Osteocyte (in vitro differentiated cells): ENCODE measurements at regions not wholly inside any gene's neighbourhood (a gene's known extent, or its start where the extent isn't known, plus 50 kb on each side); places are given as distances from the start of the nearest gene placed in this dataset.

Experiments used
- DNase-seq: peaks from one replicate; pipeline ENCODE4 v3.0.0; 2021; ENCODE audit warnings: mixed read lengths; ENCODE audit not compliant: unreplicated experiment; ENCODE audit errors: extremely low spot score
- H3K27ac Mint-ChIP-seq: one replicate; pipeline ENCODE4 v1.8.0; 2021; ENCODE audit warnings: mild to moderate bottlenecking, mixed read lengths; ENCODE audit not compliant: unreplicated experiment
- H3K27me3 Mint-ChIP-seq: one replicate; pipeline ENCODE4 v1.8.0; 2021; ENCODE audit warnings: mixed read lengths; ENCODE audit not compliant: unreplicated experiment
- H3K36me3 Mint-ChIP-seq: one replicate; pipeline ENCODE4 v1.8.0; 2021; ENCODE audit warnings: mixed read lengths; ENCODE audit not compliant: unreplicated experiment
- H3K4me1 Mint-ChIP-seq: one replicate; pipeline ENCODE4 v1.8.0; 2021; ENCODE audit warnings: mixed read lengths; ENCODE audit not compliant: unreplicated experiment
- H3K4me3 Mint-ChIP-seq: one replicate; pipeline ENCODE4 v1.8.0; 2021; ENCODE audit warnings: mild to moderate bottlenecking, moderate library complexity, mixed read lengths; ENCODE audit not compliant: unreplicated experiment
- H3K9me3 Mint-ChIP-seq: one replicate; pipeline ENCODE4 v1.8.0; 2021; ENCODE audit warnings: mixed read lengths; ENCODE audit not compliant: unreplicated experiment
- TF ChIP-seq, protein P1 (sequence below): fragments of 200-600 bp; sonication (generic); IDR thresholded peaks from 2 replicates; pipeline ENCODE4 v1.5.0; 2021; ENCODE audit warnings: antibody characterized with exemption, mild to moderate bottlenecking, moderate library complexity

DNA sequence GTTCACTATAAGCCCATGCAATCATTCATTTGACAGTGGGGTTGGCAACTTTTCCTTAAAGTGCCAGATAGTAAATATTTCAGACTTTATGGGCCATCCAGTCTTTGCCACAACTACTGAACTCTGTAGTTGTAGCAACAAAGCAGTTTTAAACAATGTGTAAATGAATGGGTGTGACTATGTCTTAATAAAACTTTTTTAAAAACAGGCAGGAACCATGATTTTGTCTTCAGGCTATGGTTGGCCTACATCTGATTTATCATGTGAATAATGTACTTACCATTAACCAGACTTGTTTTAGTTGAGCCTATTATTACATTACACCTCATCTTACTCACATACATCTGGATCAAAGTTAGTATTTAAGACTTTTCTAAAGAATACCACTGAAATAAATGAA, 361.6 kb downstream of the GABRG2 start:
- DNase-seq, result no peak
- H3K4me3 Mint-ChIP-seq, result no peak overlapping the region
- no peaks in the 10 kb centered on the region for H3K27me3 Mint-ChIP-seq
- no peaks in the 10 kb centered on the region for H3K36me3 Mint-ChIP-seq
- H3K4me1 Mint-ChIP-seq, result no peaks in the 10 kb centered on the region
- H3K27ac Mint-ChIP-seq, result no peak overlapping the region
- TF ChIP-seq, protein P1, sequence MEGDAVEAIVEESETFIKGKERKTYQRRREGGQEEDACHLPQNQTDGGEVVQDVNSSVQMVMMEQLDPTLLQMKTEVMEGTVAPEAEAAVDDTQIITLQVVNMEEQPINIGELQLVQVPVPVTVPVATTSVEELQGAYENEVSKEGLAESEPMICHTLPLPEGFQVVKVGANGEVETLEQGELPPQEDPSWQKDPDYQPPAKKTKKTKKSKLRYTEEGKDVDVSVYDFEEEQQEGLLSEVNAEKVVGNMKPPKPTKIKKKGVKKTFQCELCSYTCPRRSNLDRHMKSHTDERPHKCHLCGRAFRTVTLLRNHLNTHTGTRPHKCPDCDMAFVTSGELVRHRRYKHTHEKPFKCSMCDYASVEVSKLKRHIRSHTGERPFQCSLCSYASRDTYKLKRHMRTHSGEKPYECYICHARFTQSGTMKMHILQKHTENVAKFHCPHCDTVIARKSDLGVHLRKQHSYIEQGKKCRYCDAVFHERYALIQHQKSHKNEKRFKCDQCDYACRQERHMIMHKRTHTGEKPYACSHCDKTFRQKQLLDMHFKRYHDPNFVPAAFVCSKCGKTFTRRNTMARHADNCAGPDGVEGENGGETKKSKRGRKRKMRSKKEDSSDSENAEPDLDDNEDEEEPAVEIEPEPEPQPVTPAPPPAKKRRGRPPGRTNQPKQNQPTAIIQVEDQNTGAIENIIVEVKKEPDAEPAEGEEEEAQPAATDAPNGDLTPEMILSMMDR, result no peak
- H3K9me3 Mint-ChIP-seq, result peaks cover 10% of the 10 kb centered on the region

DNA sequence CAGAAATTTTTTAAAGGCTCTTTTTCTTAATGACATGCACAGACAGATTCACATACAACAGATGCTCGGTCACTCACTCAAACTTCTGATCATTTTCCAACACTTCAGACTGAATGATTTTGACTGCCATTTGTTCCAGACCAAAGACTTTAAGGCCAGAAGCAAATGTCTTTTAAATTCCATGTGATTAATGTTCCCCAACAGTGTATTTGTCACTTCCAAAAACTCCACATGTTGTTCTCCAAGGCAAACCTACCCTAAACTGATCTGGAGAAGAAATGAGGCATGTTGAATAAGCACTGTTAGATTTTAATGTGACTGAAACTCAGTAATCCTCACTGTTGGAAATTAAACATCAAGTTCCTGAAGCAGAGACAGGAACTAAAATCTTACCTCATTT, 366.7 kb downstream of the GABRG2 start:
- H3K27ac Mint-ChIP-seq, result no peak overlapping the region
- H3K4me1 Mint-ChIP-seq, result no peaks in the 10 kb centered on the region
- peaks cover 13% of the 10 kb centered on the region for H3K9me3 Mint-ChIP-seq
- TF ChIP-seq, protein P1, result no peak
- H3K4me3 Mint-ChIP-seq, result no peak overlapping the region
- no peaks in the 10 kb centered on the region for H3K27me3 Mint-ChIP-seq
- no peak for DNase-seq
- H3K36me3 Mint-ChIP-seq, result no peaks in the 10 kb centered on the region

DNA sequence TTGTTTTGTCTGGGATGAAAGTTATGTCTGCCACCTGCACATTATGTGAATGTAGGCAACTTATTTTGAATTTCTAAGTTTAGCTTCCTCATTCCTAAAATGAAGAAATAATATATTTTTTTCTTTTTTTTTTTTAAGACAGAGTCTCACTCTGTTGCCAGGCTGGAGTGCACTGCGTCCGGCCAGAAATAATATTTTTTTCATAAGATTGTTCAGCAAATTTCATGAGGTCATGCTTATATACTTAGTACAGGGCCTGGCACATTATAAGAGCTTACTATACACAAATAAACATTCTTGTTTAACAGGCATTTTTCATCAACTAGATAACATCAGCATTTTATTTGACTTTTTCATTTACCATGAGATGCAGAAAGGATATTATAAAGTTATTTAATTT, 368.5 kb downstream of the GABRG2 start:
- TF ChIP-seq, protein P1, result no peak
- H3K36me3 Mint-ChIP-seq, result no peaks in the 10 kb centered on the region
- peaks cover 12% of the 10 kb centered on the region for H3K9me3 Mint-ChIP-seq
- H3K27me3 Mint-ChIP-seq, result no peaks in the 10 kb centered on the region
- no peak overlapping the region for H3K27ac Mint-ChIP-seq
- H3K4me3 Mint-ChIP-seq, result no peak overlapping the region
- H3K4me1 Mint-ChIP-seq, result no peaks in the 10 kb centered on the region
- DNase-seq, result no peak

DNA sequence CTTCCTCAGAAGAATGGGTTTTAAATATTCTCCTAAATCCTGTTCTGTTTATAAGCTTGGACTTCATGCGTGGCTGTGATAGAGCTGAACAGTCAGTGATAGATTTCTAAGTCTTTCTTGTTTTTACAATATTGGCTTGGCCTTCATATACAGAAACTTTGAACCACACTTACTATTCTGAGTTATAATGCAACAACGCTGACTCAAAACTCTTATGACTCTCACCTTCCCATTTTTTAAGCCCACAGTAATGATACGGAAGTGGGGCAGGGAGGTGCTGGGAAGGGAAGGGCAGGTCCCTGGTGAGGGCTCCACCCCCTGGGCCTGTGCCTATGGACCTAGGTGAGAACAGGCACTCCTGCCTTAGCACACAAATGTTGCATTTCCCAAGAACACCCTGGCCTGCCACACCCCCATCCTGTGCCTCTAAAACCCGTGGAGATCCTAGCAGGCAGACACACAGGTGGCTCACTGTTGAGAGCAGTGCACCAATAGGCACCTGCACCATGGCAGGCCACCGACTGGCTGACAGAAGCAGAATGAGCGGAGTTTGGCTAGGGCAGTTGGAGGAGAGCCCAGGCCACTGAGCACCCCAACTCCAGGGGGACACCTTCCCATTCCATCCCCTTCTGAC, 376.7 kb downstream of the GABRG2 start:
- TF ChIP-seq, protein P1, result no peak
- H3K27me3 Mint-ChIP-seq, result no peaks in the 10 kb centered on the region
- no peak overlapping the region for H3K27ac Mint-ChIP-seq
- H3K36me3 Mint-ChIP-seq, result no peaks in the 10 kb centered on the region
- DNase-seq, result no peak
- H3K4me3 Mint-ChIP-seq, result no peak overlapping the region
- peaks cover 11% of the 10 kb centered on the region for H3K9me3 Mint-ChIP-seq
- H3K4me1 Mint-ChIP-seq, result no peaks in the 10 kb centered on the region

DNA sequence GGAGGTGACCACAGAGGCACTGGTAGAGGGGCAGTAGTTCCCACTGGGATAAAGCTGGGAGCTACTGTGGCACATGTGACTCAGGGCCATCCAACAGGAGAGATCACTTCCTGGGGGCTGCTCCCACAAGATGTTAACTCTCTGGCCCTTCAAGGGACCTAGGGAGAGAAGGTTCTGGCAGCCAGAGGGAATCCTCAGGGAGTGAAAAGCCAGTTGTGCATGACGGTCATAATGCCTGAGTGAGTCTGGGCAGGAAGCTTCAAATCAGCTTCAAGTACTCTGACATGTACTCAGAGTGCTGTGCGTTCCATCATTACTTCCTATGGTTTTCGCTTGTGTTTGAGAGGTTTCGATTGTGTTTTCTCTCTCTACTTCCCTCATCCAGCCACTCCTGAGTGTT, 388.5 kb downstream of the GABRG2 start:
- TF ChIP-seq, protein P1, result no peak
- Mint-ChIP-seq H3K4me1 (no peaks in the 10 kb centered on the region), H3K9me3 (peaks cover 45% of the 10 kb centered on the region), H3K4me3 (no peak overlapping the region), H3K27me3 (no peaks in the 10 kb centered on the region), H3K27ac (no peak overlapping the region), H3K36me3 (no peaks in the 10 kb centered on the region)
- no peak for DNase-seq
